ENCODE measurements at regions not wholly inside any gene's neighbourhood (a gene's known extent, or its start where the extent isn't known, plus 50 kb on each side); places are given as distances from the start of the nearest gene placed in this dataset.
"Not testable (repeated sequence)": the region's sequence is repeated elsewhere in the genome, so short reads cannot be mapped to it uniquely, and the experiment has no call there.

DNA sequence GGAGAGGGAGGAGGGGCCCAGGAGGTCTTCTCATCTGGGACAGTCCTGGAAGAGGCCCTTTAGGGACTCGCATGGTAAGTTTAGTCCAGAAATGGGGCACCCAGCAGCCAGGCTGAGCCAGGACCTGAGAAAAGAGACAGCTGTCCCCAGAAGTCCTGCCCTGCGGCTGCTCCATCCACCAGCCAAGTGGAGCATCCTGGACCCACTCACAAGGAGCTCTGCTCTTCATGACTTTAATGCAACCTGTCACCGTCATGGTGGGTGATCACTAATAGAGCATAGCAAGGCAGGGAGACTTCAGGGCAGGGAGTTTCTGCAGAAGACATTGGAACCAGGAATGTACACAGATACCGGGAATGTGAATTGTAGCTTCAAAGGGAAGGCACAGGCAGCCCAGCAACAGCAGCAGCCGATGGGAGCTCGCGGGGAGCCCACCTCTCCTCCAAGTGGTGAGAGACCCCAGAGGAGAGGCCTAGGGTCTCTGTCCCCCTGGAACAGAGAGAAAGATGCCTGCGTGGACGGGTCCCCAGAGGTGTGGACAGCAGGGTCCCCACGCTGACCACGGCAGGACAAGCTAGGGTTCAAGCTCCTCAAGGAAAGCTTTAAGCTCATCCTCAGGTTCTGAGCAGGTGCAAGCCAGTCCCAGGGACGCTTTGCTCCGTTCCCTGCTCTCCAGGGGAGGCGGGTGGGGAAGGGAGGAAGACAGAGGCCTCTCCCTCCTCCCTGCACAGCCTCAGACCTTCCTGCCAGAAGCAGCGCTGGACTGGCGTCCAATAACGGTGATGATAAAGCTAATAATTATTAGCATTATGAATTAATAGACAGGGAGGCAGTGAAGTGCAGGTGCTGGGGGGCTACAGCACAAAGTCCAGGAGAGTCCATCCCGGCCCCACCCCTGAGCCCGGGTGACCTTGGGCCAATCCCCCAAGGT is 335.3 kb downstream of the ADGRD1 start:
- not testable (repeated sequence) for H3K9me3 Mint-ChIP-seq (ENCODE audit: low read depth)

DNA sequence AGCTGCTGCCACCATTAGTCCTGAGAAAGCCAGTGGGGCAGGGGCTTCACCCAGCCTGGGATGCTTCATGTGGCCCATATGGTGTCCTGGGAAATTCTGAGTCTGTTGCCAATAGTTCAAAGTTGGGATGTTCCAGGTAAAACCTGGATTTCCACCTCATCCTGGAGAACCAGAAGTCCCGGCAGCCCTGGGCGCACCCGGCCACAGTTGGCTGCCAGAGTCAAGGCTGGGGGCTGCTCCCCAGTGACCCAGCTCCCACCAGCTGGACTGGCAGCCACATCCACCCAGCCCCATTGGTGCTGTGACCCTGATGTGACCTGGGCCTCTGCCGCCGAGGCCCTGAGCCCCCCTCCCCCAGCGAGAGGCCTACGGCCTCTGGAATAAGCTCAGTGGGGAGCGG is 336.1 kb downstream of the ADGRD1 start:
- H3K4me1 Mint-ChIP-seq (ENCODE audit: low read depth); H3K27me3 Mint-ChIP-seq; H3K4me3 Mint-ChIP-seq; H3K27ac Mint-ChIP-seq; H3K36me3 Mint-ChIP-seq; H3K9me3 Mint-ChIP-seq (ENCODE audit: low read depth): not testable (repeated sequence)

More for the DNA sequence above, 335.3 kb downstream of the ADGRD1 start:
- not testable (repeated sequence) for H3K27me3 Mint-ChIP-seq; H3K36me3 Mint-ChIP-seq; H3K4me3 Mint-ChIP-seq; H3K27ac Mint-ChIP-seq; H3K4me1 Mint-ChIP-seq (ENCODE audit: low read depth)

GRCh38 chr12:131290255-131290959 is 336.7 kb downstream of the ADGRD1 start:
- Mint-ChIP-seq H3K4me1 (ENCODE audit: low read depth) (no peaks in the 10 kb centered on the region), H3K27ac (no peak overlapping the region), H3K4me3 (no peak overlapping the region), H3K9me3 (ENCODE audit: low read depth) (no peaks in the 10 kb centered on the region), H3K27me3 (peaks cover 4% of the 10 kb centered on the region), H3K36me3 (no peaks in the 10 kb centered on the region)

- H3K4me1 Mint-ChIP-seq (ENCODE audit: low read depth); H3K4me3 Mint-ChIP-seq; H3K27ac Mint-ChIP-seq; H3K9me3 Mint-ChIP-seq (ENCODE audit: low read depth); H3K36me3 Mint-ChIP-seq; H3K27me3 Mint-ChIP-seq: not testable (repeated sequence)
Measured at GRCh38 chr12:131293071-131294015, 339.6 kb downstream of the ADGRD1 start.

DNA sequence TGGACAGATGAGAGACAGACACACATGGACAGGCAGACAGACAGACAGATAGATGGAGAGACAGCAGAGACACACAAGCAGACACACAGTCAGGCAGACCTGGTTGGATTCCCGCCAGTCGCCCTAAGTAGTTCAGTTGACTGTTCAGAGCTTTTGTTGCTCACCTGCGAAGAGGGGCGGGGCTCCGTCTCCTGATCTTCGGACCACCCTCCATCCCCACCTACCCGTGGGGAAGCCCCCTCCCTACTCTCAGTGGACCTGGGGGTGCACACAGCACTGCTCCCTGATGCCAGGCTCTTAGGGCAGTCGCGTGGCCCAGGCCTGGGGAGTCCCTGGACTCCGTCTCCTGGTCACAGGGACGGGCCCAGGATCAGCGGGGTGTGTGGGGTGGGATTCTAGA is 341.0 kb downstream of the ADGRD1 start:
- H3K4me3 Mint-ChIP-seq; H3K36me3 Mint-ChIP-seq; H3K4me1 Mint-ChIP-seq (ENCODE audit: low read depth); H3K9me3 Mint-ChIP-seq (ENCODE audit: low read depth); H3K27ac Mint-ChIP-seq; H3K27me3 Mint-ChIP-seq: not testable (repeated sequence)

DNA sequence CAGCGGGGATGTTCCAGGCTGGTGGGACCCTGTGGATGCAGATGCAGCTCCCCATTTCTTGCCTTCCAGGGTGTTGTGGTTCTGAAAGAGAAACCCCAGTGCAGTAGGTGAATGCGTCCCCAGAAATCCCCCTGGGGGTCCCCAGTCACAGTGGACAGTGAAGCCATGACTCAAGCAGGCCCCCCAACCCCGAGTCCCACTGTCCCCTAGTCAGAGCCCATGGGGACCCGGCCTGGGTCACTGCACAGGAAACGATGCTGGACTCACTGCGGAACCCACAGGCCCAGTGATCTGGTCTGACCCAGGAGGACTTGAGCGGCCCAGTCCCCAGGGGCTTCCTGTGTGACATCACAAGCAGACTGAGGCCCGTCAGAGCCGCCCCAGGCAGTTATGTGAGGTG is 341.4 kb downstream of the ADGRD1 start:
- H3K27ac Mint-ChIP-seq: not testable (repeated sequence)

GRCh38 chr12:131295559-131295958 is 341.9 kb downstream of the ADGRD1 start:
- H3K27me3 Mint-ChIP-seq; H3K36me3 Mint-ChIP-seq; H3K27ac Mint-ChIP-seq; H3K4me3 Mint-ChIP-seq; H3K9me3 Mint-ChIP-seq (ENCODE audit: low read depth); H3K4me1 Mint-ChIP-seq (ENCODE audit: low read depth): not testable (repeated sequence)

More for the DNA sequence above, 341.4 kb downstream of the ADGRD1 start:
- not testable (repeated sequence) for H3K9me3 Mint-ChIP-seq (ENCODE audit: low read depth); H3K36me3 Mint-ChIP-seq; H3K4me3 Mint-ChIP-seq; H3K27me3 Mint-ChIP-seq; H3K4me1 Mint-ChIP-seq (ENCODE audit: low read depth)

DNA sequence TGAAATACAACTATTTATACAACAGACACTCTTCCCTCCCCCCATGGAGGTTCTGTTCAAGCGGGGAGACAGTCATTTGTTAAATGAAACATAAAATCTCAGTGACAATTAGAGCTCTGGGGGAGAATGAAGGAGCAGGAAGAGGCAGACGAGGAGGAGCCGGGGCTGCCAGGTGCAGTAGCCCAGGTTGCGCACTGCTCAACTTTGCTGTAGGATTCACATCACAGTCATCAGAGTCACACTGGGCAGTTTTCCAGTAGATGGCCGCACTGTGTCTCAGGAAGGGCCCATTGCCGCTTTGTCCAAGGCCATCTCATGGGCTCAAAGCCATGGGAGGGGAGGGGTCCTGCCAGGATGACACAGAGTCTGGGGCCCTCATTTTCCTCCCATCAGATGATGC is 342.4 kb downstream of the ADGRD1 start:
- not testable (repeated sequence) for H3K4me1 Mint-ChIP-seq (ENCODE audit: low read depth); H3K9me3 Mint-ChIP-seq (ENCODE audit: low read depth); H3K27me3 Mint-ChIP-seq; H3K36me3 Mint-ChIP-seq; H3K4me3 Mint-ChIP-seq; H3K27ac Mint-ChIP-seq

GRCh38 chr12:131296651-131297050 is 342.9 kb downstream of the ADGRD1 start:
- not testable (repeated sequence) for H3K36me3 Mint-ChIP-seq; H3K4me1 Mint-ChIP-seq (ENCODE audit: low read depth); H3K9me3 Mint-ChIP-seq (ENCODE audit: low read depth); H3K4me3 Mint-ChIP-seq; H3K27me3 Mint-ChIP-seq; H3K27ac Mint-ChIP-seq

DNA sequence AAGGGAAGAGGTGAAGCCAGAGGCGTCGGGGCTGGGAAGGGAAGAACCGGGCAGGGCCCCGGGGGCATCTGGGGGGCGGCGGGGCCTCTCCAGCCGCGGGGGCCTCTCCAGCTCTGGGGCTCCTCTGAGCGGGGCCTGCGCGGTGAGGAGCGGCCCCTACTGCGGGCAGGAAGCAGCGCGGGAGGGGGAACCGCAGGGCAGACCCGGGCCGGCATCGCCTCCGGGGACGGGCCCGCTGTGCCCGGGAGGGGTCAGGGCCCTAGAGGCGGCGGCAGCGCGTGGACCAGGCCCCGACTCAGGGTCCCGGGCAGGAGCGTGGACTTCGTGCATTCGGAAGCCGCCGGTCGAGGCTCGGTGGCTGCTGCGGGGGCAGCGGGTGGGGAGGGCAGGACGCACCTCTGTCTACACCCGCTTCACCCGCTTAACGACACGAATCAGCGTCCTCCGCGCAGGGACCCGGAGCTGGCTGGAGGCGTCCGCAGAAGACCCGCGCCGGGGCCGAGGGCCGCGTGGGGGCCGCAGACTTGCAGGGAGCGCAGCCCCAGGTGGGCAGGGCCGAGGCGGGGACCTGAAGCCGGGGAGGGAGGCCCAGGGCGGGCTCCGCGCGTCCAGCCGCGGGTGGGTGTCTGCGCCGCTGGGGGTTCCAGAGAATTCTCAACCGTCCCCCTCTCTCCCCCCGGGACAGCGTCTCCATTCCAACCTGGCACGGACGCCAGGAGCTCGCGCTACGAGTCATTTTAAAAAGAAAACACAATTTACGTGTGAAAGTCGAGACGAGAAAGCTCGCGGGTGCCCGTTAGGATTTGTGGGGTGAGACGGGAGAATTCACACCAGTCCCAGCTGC is 345.0 kb downstream of the ADGRD1 start:
- not testable (repeated sequence) for H3K9me3 Mint-ChIP-seq (ENCODE audit: low read depth); H3K4me1 Mint-ChIP-seq (ENCODE audit: low read depth); H3K27ac Mint-ChIP-seq; H3K27me3 Mint-ChIP-seq; H3K36me3 Mint-ChIP-seq
- H3K4me3 Mint-ChIP-seq: peak overlapping the region; percentile 40

DNA sequence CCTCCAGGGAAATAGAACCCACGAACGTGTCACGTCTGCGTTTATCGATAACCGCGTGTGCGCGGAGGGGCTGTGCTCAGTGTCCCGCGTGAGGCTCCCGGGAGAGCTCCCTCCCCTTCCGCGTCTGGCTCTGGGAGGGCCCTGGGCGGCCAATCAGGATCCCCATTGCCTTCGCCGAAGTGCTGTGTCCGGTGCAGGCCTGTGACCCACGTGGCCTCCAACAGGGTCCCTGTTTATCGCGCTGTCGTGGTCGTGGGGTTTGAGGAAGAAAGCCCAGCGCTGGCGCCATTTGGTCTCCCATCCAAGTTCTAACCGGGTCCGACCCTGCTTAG is 345.6 kb downstream of the ADGRD1 start:
- H3K27me3 Mint-ChIP-seq; H3K4me1 Mint-ChIP-seq (ENCODE audit: low read depth); H3K9me3 Mint-ChIP-seq (ENCODE audit: low read depth); H3K27ac Mint-ChIP-seq; H3K36me3 Mint-ChIP-seq; H3K4me3 Mint-ChIP-seq: not testable (repeated sequence)

DNA sequence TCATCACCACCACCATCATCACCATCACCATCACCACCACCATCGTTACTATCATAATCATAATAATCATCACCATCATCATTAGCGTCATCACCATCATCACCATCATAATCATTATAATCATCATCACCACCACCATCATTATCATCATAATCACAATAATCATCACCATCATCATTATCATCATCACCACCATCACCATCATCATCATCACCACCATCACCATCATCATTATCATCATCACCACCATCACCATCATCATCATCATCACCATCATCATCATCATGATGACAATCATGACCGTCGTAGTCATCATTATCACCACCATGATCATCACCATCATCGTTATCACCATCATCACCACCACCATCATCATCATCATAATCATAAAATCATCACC is 349.9 kb downstream of the ADGRD1 start:
- not testable (repeated sequence) for H3K9me3 Mint-ChIP-seq (ENCODE audit: low read depth); H3K27me3 Mint-ChIP-seq; H3K4me3 Mint-ChIP-seq; H3K4me1 Mint-ChIP-seq (ENCODE audit: low read depth); H3K27ac Mint-ChIP-seq; H3K36me3 Mint-ChIP-seq

GRCh38 chr12:131304642-131305041 is 350.9 kb downstream of the ADGRD1 start:
- H3K27me3 Mint-ChIP-seq; H3K4me1 Mint-ChIP-seq (ENCODE audit: low read depth); H3K36me3 Mint-ChIP-seq; H3K4me3 Mint-ChIP-seq; H3K27ac Mint-ChIP-seq; H3K9me3 Mint-ChIP-seq (ENCODE audit: low read depth): not testable (repeated sequence)

- Mint-ChIP-seq H3K27ac (no peak overlapping the region), H3K27me3 (peaks cover 14% of the 10 kb centered on the region), H3K4me3 (no peak overlapping the region), H3K36me3 (no peaks in the 10 kb centered on the region), H3K9me3 (ENCODE audit: low read depth) (no peaks in the 10 kb centered on the region), H3K4me1 (ENCODE audit: low read depth) (peaks cover 7% of the 10 kb centered on the region)
Measured at GRCh38 chr12:131309700-131310099, 356.0 kb downstream of the ADGRD1 start.

Measured in activated naive CD8-positive, alpha-beta T cell (primary cell).